K562 (cell line): ENCODE measurements at regions not wholly inside any gene's neighbourhood (a gene's known extent, or its start where the extent isn't known, plus 50 kb on each side); places are given as distances from the start of the nearest gene placed in this dataset.

Experiments used
- ARID2 ChIP-seq: fragments of 450-650 bp; IDR thresholded peaks from 2 replicates; pipeline ENCODE4 v1.6.1; 2017; ENCODE audit warnings: antibody characterized with exemption, mild to moderate bottlenecking
- ATF1 ChIP-seq, 2 experiments: fragments of 450-650 bp in 1 of 2; IDR thresholded peaks; 2 replicates each; pipeline ENCODE4 v1.6.1; 2016; ENCODE audit warnings: missing compliant biosample characterization in 1 of 2, missing genetic modification characterization in 1 of 2
- DPF2 ChIP-seq: fragments of 450-650 bp; IDR thresholded peaks from 2 replicates; pipeline ENCODE4 v1.6.1; 2016
- HDAC2 ChIP-seq: fragments of 450-650 bp; IDR thresholded peaks from 2 replicates; pipeline ENCODE4 v1.6.1; 2016; ENCODE audit warnings: mild to moderate bottlenecking
- JUND ChIP-seq, 2 experiments: IDR thresholded peaks; 2 replicates in 1 of 2; 3 replicates in 1 of 2; pipeline ENCODE4 v1.6.1; 2011; ENCODE audit warnings: borderline replicate concordance in 2 of 2, low read depth in 2 of 2, low read length in 2 of 2, improper control_type of control experiment in 1 of 2, missing biosample characterization in 1 of 2, missing genetic modification characterization in 1 of 2, missing genetic modification reagents in 1 of 2
- MTA3 ChIP-seq: fragments of 450-650 bp; formaldehyde crosslinking; IDR thresholded peaks from 2 replicates; pipeline ENCODE4 v1.6.1; 2017; ENCODE audit warnings: mild to moderate bottlenecking, borderline replicate concordance
- NBN ChIP-seq: fragments of 450-650 bp; IDR thresholded peaks from 2 replicates; pipeline ENCODE4 v1.6.1; 2016; ENCODE audit warnings: low read depth, mild to moderate bottlenecking
- RAD21 ChIP-seq, 2 experiments: fragments of 250-450 bp in 1 of 2; fragments of 450-650 bp in 1 of 2; sonication (Bioruptor Pico) in 1 of 2; formaldehyde crosslinking in 1 of 2; IDR thresholded peaks in 1 of 2; conservative IDR thresholded peaks in 1 of 2; 2 replicates each; pipeline versions ENCODE4 v1.4.0 to v1.8.0; 2020 to 2022; ENCODE audit warnings: mild to moderate bottlenecking in 2 of 2, moderate library complexity in 1 of 2
- REST ChIP-seq, 2 experiments: fragments of 450-650 bp; formaldehyde crosslinking in 1 of 2; IDR thresholded peaks; 2 replicates each; pipeline versions ENCODE4 v1.4.0 to v1.6.1; 2014 to 2020; ENCODE audit warnings: mild to moderate bottlenecking in 2 of 2, borderline replicate concordance in 1 of 2, low read depth in 1 of 2
- TRIM25 ChIP-seq: fragments of 450-650 bp; IDR thresholded peaks from 2 replicates; pipeline ENCODE4 v1.7.0; 2016; ENCODE audit warnings: borderline replicate concordance
- TSC22D4 ChIP-seq: fragments of 450-650 bp; IDR thresholded peaks from 2 replicates; pipeline ENCODE4 v1.6.1; 2016; ENCODE audit warnings: missing genetic modification characterization, missing biosample characterization, control low read depth
- U2AF2 ChIP-seq: fragments of 200-400 bp; formaldehyde crosslinking; optimal IDR thresholded peaks from 2 replicates; pipeline ENCODE3; 2017; ENCODE audit warnings: low read depth, mild to moderate bottlenecking, low read length
- TF ChIP-seq, protein P1 (sequence below): fragments of 450-650 bp; IDR thresholded peaks from 2 replicates; pipeline ENCODE4 v1.6.1; 2016; ENCODE audit warnings: antibody characterized with exemption

GRCh38 chr16:85245307-85246172 lies 133.3 kb upstream of the CIBAR2 start (continued):
- TF ChIP-seq REST (IDR thresholded peaks at IDR 0.05; ENCODE audit: borderline replicate concordance): peak; percentile 61; the same call in 1 of the 2 replicates
- no peak for TF ChIP-seq REST (CRISPR knock-in tag; IDR thresholded peaks at IDR 0.05; ENCODE audit: low read depth)
- peak; percentile 95; the same call in 1 of the 2 replicates for TF ChIP-seq TRIM25
- peak; percentile 61; the same call in 1 of the 2 replicates for TF ChIP-seq HDAC2
- no peak for TF ChIP-seq JUND (IDR thresholded peaks at IDR 0.05; ENCODE audit: borderline replicate concordance, low read depth, low read length)
- TF ChIP-seq JUND (tag; IDR thresholded peaks at IDR 0.05; ENCODE audit: borderline replicate concordance, low read depth, low read length): 0 out of 3 replicates have a peak, but pooled peaks have one; percentile 31
- TF ChIP-seq DPF2: peak; percentile 77
- 0 out of 2 replicates have a peak, but pooled peaks have one; percentile 51 for TF ChIP-seq NBN
- peak; percentile 53; the same call in 1 of the 2 replicates for TF ChIP-seq TSC22D4 (tag)
- peak; percentile 85 for TF ChIP-seq ARID2
- TF ChIP-seq RAD21 (CRISPR knock-in tag; conservative IDR thresholded peaks at IDR 0.05 in 1 of 2, IDR thresholded peaks at IDR 0.05 in 1 of 2): peak; percentile 69 to 78
- no peak for TF ChIP-seq ATF1 (CRISPR knock-in tag; IDR thresholded peaks at IDR 0.05)
- TF ChIP-seq ATF1 (tag; IDR thresholded peaks at IDR 0.05): peak; percentile 50; the same call in 1 of the 2 replicates
- no peak for TF ChIP-seq U2AF2
- TF ChIP-seq MTA3: peak; percentile 37; the same call in 1 of the 2 replicates
- TF ChIP-seq, protein P1, sequence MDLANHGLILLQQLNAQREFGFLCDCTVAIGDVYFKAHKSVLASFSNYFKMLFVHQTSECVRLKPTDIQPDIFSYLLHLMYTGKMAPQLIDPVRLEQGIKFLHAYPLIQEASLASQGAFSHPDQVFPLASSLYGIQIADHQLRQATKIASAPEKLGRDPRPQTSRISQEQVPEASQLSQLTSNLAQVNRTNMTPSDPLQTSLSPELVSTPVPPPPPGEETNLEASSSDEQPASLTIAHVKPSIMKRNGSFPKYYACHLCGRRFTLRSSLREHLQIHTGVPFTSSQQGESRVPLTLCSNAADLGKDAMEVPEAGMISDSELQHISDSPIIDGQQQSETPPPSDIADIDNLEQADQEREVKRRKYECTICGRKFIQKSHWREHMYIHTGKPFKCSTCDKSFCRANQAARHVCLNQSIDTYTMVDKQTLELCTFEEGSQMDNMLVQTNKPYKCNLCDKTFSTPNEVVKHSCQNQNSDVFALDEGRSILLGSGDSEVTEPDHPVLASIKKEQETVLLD: peak; percentile 85
